Ovary (tissue), 3 donors: ENCODE measurements at regions not wholly inside any gene's neighbourhood (a gene's known extent, or its start where the extent isn't known, plus 50 kb on each side); places are given as distances from the start of the nearest gene placed in this dataset.

Experiments used
- CTCF ChIP-seq, 3 donors: fragments of 450-650 bp in 2 of 3; fragments of 200-600 bp in 1 of 3; IDR thresholded peaks; one replicate each; pipeline versions ENCODE4 v1.5.1 to v1.8.0; 2016 to 2022; ENCODE audit warnings: antibody characterized with exemption in 3 of 3, mild to moderate bottlenecking in 1 of 3
- EP300 ChIP-seq: sonication (generic); formaldehyde crosslinking; IDR thresholded peaks from one replicate; pipeline ENCODE4 v1.6.1; 2017; ENCODE audit warnings: antibody characterized with exemption
- POLR2A ChIP-seq: fragments of 450-650 bp; IDR thresholded peaks from one replicate; pipeline ENCODE4 v1.6.1; 2017; ENCODE audit warnings: antibody characterized with exemption, mild to moderate bottlenecking, moderate library complexity
- donor health status: DM: no; HTN: no; CAD: no.

- TF ChIP-seq CTCF (IDR thresholded peaks at IDR 0.05): no peak
- TF ChIP-seq POLR2A: no peak
- no peak for TF ChIP-seq EP300
Measured at GRCh38 chr16:9644258-9644657, 538.0 kb downstream of the GRIN2A start.
